ENCODE measurements at regions not wholly inside any gene's neighbourhood (a gene's known extent, or its start where the extent isn't known, plus 50 kb on each side); places are given as distances from the start of the nearest gene placed in this dataset.

GRCh38 chr3:3745693-3746092 lies 53.5 kb upstream of the LRRN1 start:
- Mint-ChIP-seq H3K27me3 (no peaks in the 10 kb centered on the region), H3K27ac (no peak overlapping the region), H3K4me1 (ENCODE audit: low read depth) (peaks cover 7% of the 10 kb centered on the region), H3K9me3 (no peaks in the 10 kb centered on the region), H3K4me3 (no peak overlapping the region), H3K36me3 (ENCODE audit: low read depth) (no peaks in the 10 kb centered on the region)
- intact Hi-C loops (cut with micrococcal nuclease): no loop called here

- no peaks in the 10 kb centered on the region for H3K27me3 Mint-ChIP-seq
- H3K27ac Mint-ChIP-seq: no peak overlapping the region
- no peaks in the 10 kb centered on the region for H3K9me3 Mint-ChIP-seq
- H3K4me3 Mint-ChIP-seq: no peak overlapping the region
- peaks cover 7% of the 10 kb centered on the region for H3K4me1 Mint-ChIP-seq (ENCODE audit: low read depth)
- H3K36me3 Mint-ChIP-seq (ENCODE audit: low read depth): no peaks in the 10 kb centered on the region
- intact Hi-C loops (cut with micrococcal nuclease): no loop called here
Measured at GRCh38 chr3:3744826-3745225, 54.4 kb upstream of the LRRN1 start.

GRCh38 chr3:3743754-3744153 lies 55.5 kb upstream of the LRRN1 start:
- Mint-ChIP-seq H3K36me3 (ENCODE audit: low read depth) (no peaks in the 10 kb centered on the region), H3K27me3 (no peaks in the 10 kb centered on the region), H3K4me3 (no peak overlapping the region), H3K4me1 (ENCODE audit: low read depth) (peaks cover 7% of the 10 kb centered on the region), H3K9me3 (no peaks in the 10 kb centered on the region), H3K27ac (no peak overlapping the region)
- intact Hi-C loops (cut with micrococcal nuclease): no loop called here

- no peak overlapping the region for H3K4me3 Mint-ChIP-seq
- no peaks in the 10 kb centered on the region for H3K36me3 Mint-ChIP-seq (ENCODE audit: low read depth)
- no peak overlapping the region for H3K27ac Mint-ChIP-seq
- no peaks in the 10 kb centered on the region for H3K9me3 Mint-ChIP-seq
- H3K27me3 Mint-ChIP-seq: no peaks in the 10 kb centered on the region
- H3K4me1 Mint-ChIP-seq (ENCODE audit: low read depth): no peaks in the 10 kb centered on the region
- intact Hi-C loops (cut with micrococcal nuclease): no loop called here
Measured at GRCh38 chr3:3740061-3740460, 59.2 kb upstream of the LRRN1 start.

GRCh38 chr3:3739330-3740060 lies 59.7 kb upstream of the LRRN1 start:
- Mint-ChIP-seq H3K27me3 (no peaks in the 10 kb centered on the region), H3K4me3 (no peak overlapping the region), H3K36me3 (ENCODE audit: low read depth) (no peaks in the 10 kb centered on the region), H3K27ac (no peak overlapping the region), H3K4me1 (ENCODE audit: low read depth) (no peaks in the 10 kb centered on the region), H3K9me3 (no peaks in the 10 kb centered on the region)
- intact Hi-C loops (cut with micrococcal nuclease): no loop called here

GRCh38 chr3:3737531-3737930 lies 61.7 kb upstream of the LRRN1 start:
- Mint-ChIP-seq H3K4me3 (no peak overlapping the region), H3K27me3 (no peaks in the 10 kb centered on the region), H3K27ac (no peak overlapping the region), H3K9me3 (no peaks in the 10 kb centered on the region), H3K4me1 (ENCODE audit: low read depth) (no peaks in the 10 kb centered on the region), H3K36me3 (ENCODE audit: low read depth) (no peaks in the 10 kb centered on the region)
- intact Hi-C loops (cut with micrococcal nuclease): no loop called here

GRCh38 chr3:3735919-3736318 lies 63.3 kb upstream of the LRRN1 start:
- no peak overlapping the region for H3K4me3 Mint-ChIP-seq
- no peaks in the 10 kb centered on the region for H3K36me3 Mint-ChIP-seq (ENCODE audit: low read depth)
- intact Hi-C loops (cut with micrococcal nuclease): no loop called here
- no peaks in the 10 kb centered on the region for H3K9me3 Mint-ChIP-seq
- H3K27me3 Mint-ChIP-seq: no peaks in the 10 kb centered on the region
- H3K27ac Mint-ChIP-seq: no peak overlapping the region
- no peaks in the 10 kb centered on the region for H3K4me1 Mint-ChIP-seq (ENCODE audit: low read depth)

- Mint-ChIP-seq H3K9me3 (no peaks in the 10 kb centered on the region), H3K36me3 (ENCODE audit: low read depth) (no peaks in the 10 kb centered on the region), H3K27ac (no peak overlapping the region), H3K4me1 (ENCODE audit: low read depth) (no peaks in the 10 kb centered on the region), H3K4me3 (no peak overlapping the region), H3K27me3 (no peaks in the 10 kb centered on the region)
- intact Hi-C loops (cut with micrococcal nuclease): no loop called here
Measured at GRCh38 chr3:3734881-3735280, 64.3 kb upstream of the LRRN1 start.

GRCh38 chr3:3729261-3729660 lies 70.0 kb upstream of the LRRN1 start:
- no peaks in the 10 kb centered on the region for H3K36me3 Mint-ChIP-seq (ENCODE audit: low read depth)
- no peaks in the 10 kb centered on the region for H3K27me3 Mint-ChIP-seq
- no peaks in the 10 kb centered on the region for H3K9me3 Mint-ChIP-seq
- no peak overlapping the region for H3K4me3 Mint-ChIP-seq
- intact Hi-C loops (cut with micrococcal nuclease): no loop called here
- no peaks in the 10 kb centered on the region for H3K4me1 Mint-ChIP-seq (ENCODE audit: low read depth)
- H3K27ac Mint-ChIP-seq: no peak overlapping the region

GRCh38 chr3:3726549-3726948 lies 72.7 kb upstream of the LRRN1 start:
- Mint-ChIP-seq H3K9me3 (no peaks in the 10 kb centered on the region), H3K4me1 (ENCODE audit: low read depth) (no peaks in the 10 kb centered on the region), H3K36me3 (ENCODE audit: low read depth) (no peaks in the 10 kb centered on the region), H3K27ac (no peak overlapping the region), H3K27me3 (no peaks in the 10 kb centered on the region), H3K4me3 (no peak overlapping the region)
- intact Hi-C loops (cut with micrococcal nuclease): no loop called here

GRCh38 chr3:3714572-3714971 lies 84.7 kb upstream of the LRRN1 start:
- Mint-ChIP-seq H3K36me3 (ENCODE audit: low read depth) (no peaks in the 10 kb centered on the region), H3K27me3 (no peaks in the 10 kb centered on the region), H3K9me3 (peaks cover 18% of the 10 kb centered on the region), H3K4me1 (ENCODE audit: low read depth) (no peaks in the 10 kb centered on the region), H3K27ac (no peak overlapping the region), H3K4me3 (no peak overlapping the region)
- intact Hi-C loops (cut with micrococcal nuclease): no loop called here

GRCh38 chr3:3712971-3713370 lies 86.3 kb upstream of the LRRN1 start:
- no peak overlapping the region for H3K4me3 Mint-ChIP-seq
- no peaks in the 10 kb centered on the region for H3K4me1 Mint-ChIP-seq (ENCODE audit: low read depth)
- peaks cover 27% of the 10 kb centered on the region for H3K9me3 Mint-ChIP-seq
- H3K36me3 Mint-ChIP-seq (ENCODE audit: low read depth): no peaks in the 10 kb centered on the region
- H3K27me3 Mint-ChIP-seq: no peaks in the 10 kb centered on the region
- no peak overlapping the region for H3K27ac Mint-ChIP-seq
- intact Hi-C loops (cut with micrococcal nuclease): no loop called here

- Mint-ChIP-seq H3K4me3 (no peak overlapping the region), H3K36me3 (ENCODE audit: low read depth) (no peaks in the 10 kb centered on the region), H3K27ac (no peak overlapping the region), H3K4me1 (ENCODE audit: low read depth) (no peaks in the 10 kb centered on the region), H3K9me3 (peaks cover 19% of the 10 kb centered on the region), H3K27me3 (no peaks in the 10 kb centered on the region)
- intact Hi-C loops (cut with micrococcal nuclease): no loop called here
Measured at GRCh38 chr3:3708769-3709115, 90.5 kb upstream of the LRRN1 start.

- no peaks in the 10 kb centered on the region for H3K27me3 Mint-ChIP-seq
- intact Hi-C loops (cut with micrococcal nuclease): no loop called here
- peaks cover 25% of the 10 kb centered on the region for H3K9me3 Mint-ChIP-seq
- H3K27ac Mint-ChIP-seq: no peak overlapping the region
- H3K4me3 Mint-ChIP-seq: no peak overlapping the region
- H3K36me3 Mint-ChIP-seq (ENCODE audit: low read depth): no peaks in the 10 kb centered on the region
- H3K4me1 Mint-ChIP-seq (ENCODE audit: low read depth): no peaks in the 10 kb centered on the region
Measured at GRCh38 chr3:3707858-3708768, 91.1 kb upstream of the LRRN1 start.

All from dendritic cell treated with granulocyte-macrophage colony-stimulating factor and Interleukin-4, amounts not matched to agents 40 ng/mL and 50 ng/mL, for 4 days (primary cell).